NCI-H1092 treated with DMSO at 0.1 percent for 48 hours (cell line): ENCODE measurements at regions not wholly inside any gene's neighbourhood (a gene's known extent, or its start where the extent isn't known, plus 50 kb on each side); places are given as distances from the start of the nearest gene placed in this dataset.

Source experiments
- DNase-seq: peaks from one replicate; lab custom pipeline; 2025; lab: John Stamatoyannopoulos, UW

- DNase-seq: no peak
These were observed 312.0 kb downstream of the SAMD5 start for GRCh38 chr6:147820520-147820919.

- DNase-seq: no peak
These were observed 312.9 kb downstream of the SAMD5 start for GRCh38 chr6:147821295-147821897.

GRCh38 chr6:147823936-147824335, 315.4 kb downstream of the SAMD5 start:
- DNase-seq: no peak

GRCh38 chr6:147825848-147826247, 317.4 kb downstream of the SAMD5 start:
- peak; percentile 3 for DNase-seq

- no peak for DNase-seq
These were observed 318.2 kb downstream of the SAMD5 start for GRCh38 chr6:147826698-147827097.

- no peak for DNase-seq
These were observed 320.9 kb downstream of the SAMD5 start for GRCh38 chr6:147829418-147829817.

- DNase-seq: no peak
These were observed 321.3 kb downstream of the SAMD5 start for GRCh38 chr6:147829835-147830234.

GRCh38 chr6:147831356-147831755, 322.9 kb downstream of the SAMD5 start:
- DNase-seq: no peak

GRCh38 chr6:147833607-147834006, 325.1 kb downstream of the SAMD5 start:
- no peak for DNase-seq

- no peak for DNase-seq
These were observed 325.7 kb downstream of the SAMD5 start for GRCh38 chr6:147834084-147834776.

- no peak for DNase-seq
These were observed 329.1 kb downstream of the SAMD5 start for GRCh38 chr6:147837540-147837939.

- DNase-seq: no peak
These were observed 331.5 kb downstream of the SAMD5 start for GRCh38 chr6:147839708-147840610.

GRCh38 chr6:147841547-147842148, 333.2 kb downstream of the SAMD5 start:
- no peak for DNase-seq

- no peak for DNase-seq
These were observed 341.2 kb downstream of the SAMD5 start for GRCh38 chr6:147849401-147850330.

GRCh38 chr6:147852772-147853171, 344.3 kb downstream of the SAMD5 start:
- DNase-seq: no peak

- no peak for DNase-seq
These were observed 345.1 kb downstream of the SAMD5 start for GRCh38 chr6:147853574-147853973.

GRCh38 chr6:147855803-147856482, 347.5 kb downstream of the SAMD5 start:
- DNase-seq: no peak

GRCh38 chr6:147856687-147857086, 348.2 kb downstream of the SAMD5 start:
- no peak for DNase-seq

GRCh38 chr6:147858421-147858820, 349.9 kb downstream of the SAMD5 start:
- DNase-seq: no peak

GRCh38 chr6:147859071-147859470, 350.6 kb downstream of the SAMD5 start:
- no peak for DNase-seq

GRCh38 chr6:147861696-147862095, 353.2 kb downstream of the SAMD5 start:
- no peak for DNase-seq
